ENCODE measurements at regions not wholly inside any gene's neighbourhood (a gene's known extent, or its start where the extent isn't known, plus 50 kb on each side); places are given as distances from the start of the nearest gene placed in this dataset.

- H3K27ac ChIP-seq, result no peak overlapping the region
- ChIA-PET POLR2A (ENCODE audit: low non-redundant PET) (no interaction called here), CTCF (no interaction called here)
- no peak for TF ChIP-seq CTCF (conservative IDR thresholded peaks at IDR 0.05; ENCODE audit: low read depth)
- DNase-seq (ENCODE audit: low spot score), result no peak
Observed at GRCh38 chr6:122307577-122307976, 91.9 kb upstream of the HSF2 start.

- ChIA-PET CTCF (no interaction called here), POLR2A (ENCODE audit: low non-redundant PET) (no interaction called here)
- no peak overlapping the region for H3K27ac ChIP-seq
- no peak for DNase-seq (ENCODE audit: low spot score)
- no peak for TF ChIP-seq CTCF (conservative IDR thresholded peaks at IDR 0.05; ENCODE audit: low read depth)
Observed at GRCh38 chr6:122308074-122308473, 91.4 kb upstream of the HSF2 start.

- POLR2A ChIA-PET (ENCODE audit: low non-redundant PET), result no interaction called here
- CTCF ChIA-PET, result no interaction called here
- no peak for TF ChIP-seq CTCF (conservative IDR thresholded peaks at IDR 0.05; ENCODE audit: low read depth)
- no peak for DNase-seq (ENCODE audit: low spot score)
- no peak overlapping the region for H3K27ac ChIP-seq
Observed at GRCh38 chr6:122315842-122316241, 83.6 kb upstream of the HSF2 start.

- CTCF ChIA-PET, result interaction anchor here (0.8 kb wide), 1 partner anchor 249 kb away, joined by 5 read pairs; no protein-coding TSS in a partner anchor
- TF ChIP-seq CTCF (conservative IDR thresholded peaks at IDR 0.05; ENCODE audit: low read depth), result no peak
- DNase-seq (ENCODE audit: low spot score), result no peak
Observed at GRCh38 chr6:122322824-122323223, 76.6 kb upstream of the HSF2 start.

GRCh38 chr6:122323361-122323760, 76.1 kb upstream of the HSF2 start:
- DNase-seq (ENCODE audit: low spot score), result no peak
- no peak for TF ChIP-seq CTCF (conservative IDR thresholded peaks at IDR 0.05; ENCODE audit: low read depth)
- no peak overlapping the region for H3K27ac ChIP-seq
- CTCF ChIA-PET, result interaction anchor here (0.8 kb wide), 1 partner anchor 249 kb away, joined by 5 read pairs; no protein-coding TSS in a partner anchor
- POLR2A ChIA-PET (ENCODE audit: low non-redundant PET), result no interaction called here

More at GRCh38 chr6:122322824-122323223, 76.6 kb upstream of the HSF2 start:
- no peak overlapping the region for H3K27ac ChIP-seq
- POLR2A ChIA-PET (ENCODE audit: low non-redundant PET), result no interaction called here

- CTCF ChIA-PET, result no interaction called here
- POLR2A ChIA-PET (ENCODE audit: low non-redundant PET), result no interaction called here
- TF ChIP-seq CTCF (conservative IDR thresholded peaks at IDR 0.05; ENCODE audit: low read depth), result no peak
- H3K27ac ChIP-seq, result no peak overlapping the region
- no peak for DNase-seq (ENCODE audit: low spot score)
Observed at GRCh38 chr6:122330315-122330714, 69.1 kb upstream of the HSF2 start.

- H3K27ac ChIP-seq, result no peak overlapping the region
- ChIA-PET CTCF (interaction anchor here (0.6 kb wide), 1 partner anchor 580 kb away, joined by 3 read pairs; no protein-coding TSS in a partner anchor), POLR2A (ENCODE audit: low non-redundant PET) (no interaction called here)
- TF ChIP-seq CTCF (conservative IDR thresholded peaks at IDR 0.05; ENCODE audit: low read depth), result no peak
- DNase-seq (ENCODE audit: low spot score), result no peak
Observed at GRCh38 chr6:122337645-122338044, 61.8 kb upstream of the HSF2 start.

All from RWPE1 (cell line).